GM19452 (cell line): ENCODE measurements at regions not wholly inside any gene's neighbourhood (a gene's known extent, or its start where the extent isn't known, plus 50 kb on each side); places are given as distances from the start of the nearest gene placed in this dataset.
"Not testable (repeated sequence)": the region's sequence is repeated elsewhere in the genome, so short reads cannot be mapped to it uniquely, and the experiment has no call there.

Source experiments
- ATAC-seq: cut with Tn5 transposase; IDR thresholded peaks from one replicate; pipeline ENCODE4 v1.9.1; 2021; ENCODE audit not compliant: unreplicated experiment

DNA sequence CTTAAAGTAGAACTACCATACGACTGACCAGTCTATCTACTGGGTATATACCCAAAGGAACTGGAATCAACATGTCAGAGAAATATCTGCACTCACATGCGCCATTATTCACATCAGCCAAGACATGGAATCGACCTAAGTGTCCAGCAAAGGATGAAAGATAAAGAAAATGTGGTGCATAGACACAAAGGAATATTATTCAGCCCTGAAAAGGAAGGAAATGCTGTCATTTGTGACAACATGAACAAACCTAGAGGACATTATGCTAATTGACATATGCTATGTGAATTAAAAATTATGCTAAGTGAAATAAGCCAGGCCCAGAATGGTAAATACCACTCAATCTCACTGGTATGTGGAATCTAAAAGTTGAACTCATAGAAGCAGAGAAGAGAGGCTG is 123.7 kb downstream of the KLF6 start:
- no peak for ATAC-seq

DNA sequence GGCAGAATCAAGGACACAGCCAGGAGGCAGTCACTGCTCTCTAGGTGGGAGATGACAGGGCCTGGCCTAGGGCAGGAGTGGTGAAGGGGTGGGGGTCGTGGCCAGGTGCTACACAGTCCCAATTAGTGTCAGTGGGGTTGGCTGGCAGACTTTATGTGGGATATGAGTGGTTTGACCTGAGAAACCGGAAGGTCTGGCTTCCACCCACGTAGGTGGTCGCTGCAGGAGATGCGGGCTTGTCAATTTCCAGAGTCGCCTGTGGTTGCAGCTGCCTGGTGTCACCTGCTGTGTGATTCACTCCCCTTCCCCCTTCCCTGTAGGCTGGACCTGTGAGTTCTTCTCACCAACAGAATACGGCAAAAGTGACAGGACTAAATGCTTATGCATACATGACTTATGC is 124.3 kb downstream of the KLF6 start:
- no peak for ATAC-seq

DNA sequence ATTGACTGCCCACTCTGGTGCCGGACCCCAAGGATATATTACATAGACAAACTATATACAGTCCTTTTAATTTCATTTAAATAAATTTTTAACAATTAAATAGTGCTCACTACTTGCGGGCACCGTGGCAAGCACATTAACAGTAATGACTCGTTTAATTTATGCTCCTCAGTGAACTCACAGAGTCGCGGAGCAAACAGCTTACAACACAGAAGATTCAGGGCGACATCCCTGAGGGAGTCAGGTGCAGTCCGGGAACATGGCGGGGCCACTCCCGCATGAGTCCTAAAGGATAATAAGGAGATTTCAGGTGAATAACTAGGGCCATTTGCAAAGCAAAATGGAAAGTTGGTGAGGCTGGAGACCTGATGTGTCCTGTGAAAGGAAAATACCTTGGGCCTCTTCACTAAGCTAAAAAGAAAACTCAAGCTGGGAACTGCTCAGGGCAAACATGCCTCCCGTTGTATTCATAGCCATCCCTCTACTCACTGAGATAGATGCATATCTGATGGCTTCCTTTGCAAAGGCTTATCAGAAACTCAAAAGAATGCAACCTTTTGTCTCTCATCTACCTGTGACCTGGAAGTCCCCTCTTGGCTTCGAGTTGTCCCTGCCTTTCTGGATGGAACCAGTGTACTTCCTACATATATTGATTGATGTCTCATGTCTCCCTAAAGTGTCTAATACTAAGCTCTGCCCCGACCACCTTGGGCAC is 125.6 kb downstream of the KLF6 start:
- ATAC-seq, result no peak

DNA sequence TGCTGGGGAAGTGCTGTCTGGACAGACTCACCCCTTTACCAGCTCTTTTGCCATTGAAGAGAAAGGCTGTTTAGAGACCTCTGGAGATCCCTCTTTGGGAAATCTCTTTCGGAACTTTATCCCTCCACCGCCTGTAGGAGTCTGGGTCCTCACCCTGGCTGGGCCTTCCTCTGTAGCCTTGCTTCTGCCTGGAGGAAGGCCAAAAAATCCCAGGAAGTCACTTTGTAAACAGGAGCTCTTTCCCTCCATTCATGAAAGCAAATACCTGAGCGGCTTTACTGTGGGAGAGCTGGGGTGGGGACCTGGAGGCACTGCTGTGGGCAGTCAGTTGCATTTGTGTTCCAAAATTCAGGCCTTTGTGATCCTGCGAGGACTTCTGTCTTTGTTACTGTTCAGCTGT is 126.2 kb downstream of the KLF6 start:
- no peak for ATAC-seq

DNA sequence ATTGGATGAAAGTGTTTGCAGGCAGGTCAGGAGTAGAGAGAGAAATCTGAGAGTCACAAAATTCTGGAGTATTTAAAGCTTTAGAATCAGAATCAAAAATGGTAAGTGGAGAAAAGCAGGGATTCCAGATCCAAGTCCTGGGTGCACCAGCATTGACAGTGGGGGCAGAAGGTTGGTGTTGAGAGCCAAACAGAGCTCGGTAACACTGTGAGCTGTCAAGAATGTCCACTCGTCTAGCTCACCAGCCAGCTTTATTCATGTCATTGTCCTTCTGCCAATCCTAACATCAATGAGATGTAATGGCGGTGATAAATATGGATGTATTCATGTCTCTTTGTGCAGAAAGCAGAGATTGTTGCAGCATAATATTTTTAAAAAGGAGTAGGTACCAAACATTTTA is 128.8 kb downstream of the KLF6 start:
- no peak for ATAC-seq

DNA sequence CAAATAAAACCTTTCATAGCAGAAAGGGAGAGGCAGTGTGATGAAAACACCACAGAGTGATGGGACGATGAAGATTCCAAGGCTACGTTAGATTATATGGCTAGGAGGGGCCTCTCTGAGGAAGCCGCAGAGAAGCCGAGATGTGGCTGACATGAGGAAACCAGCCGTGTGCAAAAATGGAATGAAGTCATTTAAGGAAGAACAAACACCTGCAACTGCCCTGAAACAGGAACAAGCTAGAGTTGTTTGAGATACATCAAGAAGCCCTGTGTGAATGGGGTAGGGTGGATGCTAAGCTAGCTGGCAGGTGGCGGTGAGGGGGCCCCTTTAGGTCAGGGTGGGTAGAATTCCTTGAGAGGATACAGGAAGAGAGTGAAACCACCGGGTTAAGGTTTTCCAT is 129.5 kb downstream of the KLF6 start:
- ATAC-seq, result no peak

DNA sequence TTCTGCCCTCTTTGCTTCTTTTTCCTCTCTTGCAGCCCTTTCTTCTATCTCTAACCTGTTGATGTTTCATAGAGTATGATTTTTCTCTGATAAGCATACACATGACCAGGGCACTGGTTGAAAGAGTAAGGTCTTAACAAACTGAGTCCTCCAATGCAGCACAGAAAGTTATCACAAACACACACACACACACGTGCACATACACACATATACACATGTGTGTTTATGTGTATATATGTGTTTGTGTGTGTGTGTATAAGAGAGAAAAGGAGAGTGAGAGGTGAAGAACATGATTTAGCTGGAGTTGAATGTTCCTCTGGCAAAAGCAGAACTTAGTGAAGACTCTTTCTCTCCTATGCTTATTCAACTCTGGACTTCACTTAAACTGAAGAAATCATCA is 130.0 kb downstream of the KLF6 start:
- ATAC-seq, result no peak

DNA sequence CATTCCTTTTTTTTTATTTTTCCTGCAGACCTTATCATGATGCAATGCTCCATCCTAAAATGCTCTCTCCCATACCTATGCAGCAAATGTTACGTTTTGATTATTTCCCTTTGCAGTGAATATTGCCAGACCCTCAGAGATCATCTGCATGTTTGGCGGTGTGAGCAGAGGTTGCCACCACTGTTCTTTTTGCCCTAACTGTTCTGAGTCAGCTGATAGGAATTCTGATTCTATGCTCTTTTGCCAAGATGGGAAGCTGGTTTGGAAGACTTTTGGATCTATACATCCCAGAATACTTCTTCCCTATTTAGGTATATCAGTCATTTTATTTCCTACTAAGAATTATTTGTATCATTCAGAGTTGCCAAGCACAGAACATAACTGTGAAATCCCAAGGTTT is 130.5 kb downstream of the KLF6 start:
- no peak for ATAC-seq

DNA sequence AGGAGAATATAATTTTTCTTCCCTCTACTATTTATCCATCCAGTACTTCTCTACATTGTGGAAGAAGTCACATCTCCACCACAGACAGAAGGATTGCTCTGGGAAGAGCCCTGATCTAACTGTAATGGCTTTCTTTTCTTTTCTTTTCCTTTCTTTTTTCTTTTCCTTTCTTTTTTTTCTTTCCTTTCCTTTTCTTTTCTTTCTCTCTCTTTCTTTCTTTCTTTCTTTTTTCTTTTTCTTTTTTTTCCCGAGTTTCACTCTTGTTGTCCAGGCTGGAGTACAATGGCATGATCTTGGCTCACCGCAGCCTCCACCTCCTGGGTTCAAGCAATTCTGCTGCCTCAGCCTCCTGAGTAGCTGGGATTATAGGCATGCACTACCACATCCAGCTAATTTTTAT is 131.7 kb downstream of the KLF6 start:
- ATAC-seq, result not testable (repeated sequence)

DNA sequence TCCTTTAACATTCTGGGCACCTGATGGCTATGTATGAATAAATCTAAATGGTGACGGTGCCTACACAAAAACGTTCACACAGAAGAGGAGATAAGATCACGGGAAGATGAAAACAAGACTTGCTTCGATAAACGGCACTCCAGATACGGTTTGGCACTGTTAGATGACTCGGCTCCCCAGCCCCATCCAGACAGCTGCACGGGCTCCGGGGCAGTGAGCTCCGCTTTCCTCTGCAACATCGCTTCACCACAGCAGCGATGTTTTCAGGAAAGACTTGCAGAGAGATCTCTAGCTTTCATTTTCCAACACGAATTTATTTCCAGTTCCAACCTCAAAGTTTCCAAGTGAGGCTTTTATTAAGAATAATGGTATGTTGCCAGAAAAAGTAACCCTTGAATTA is 132.1 kb downstream of the KLF6 start:
- ATAC-seq, result no peak

DNA sequence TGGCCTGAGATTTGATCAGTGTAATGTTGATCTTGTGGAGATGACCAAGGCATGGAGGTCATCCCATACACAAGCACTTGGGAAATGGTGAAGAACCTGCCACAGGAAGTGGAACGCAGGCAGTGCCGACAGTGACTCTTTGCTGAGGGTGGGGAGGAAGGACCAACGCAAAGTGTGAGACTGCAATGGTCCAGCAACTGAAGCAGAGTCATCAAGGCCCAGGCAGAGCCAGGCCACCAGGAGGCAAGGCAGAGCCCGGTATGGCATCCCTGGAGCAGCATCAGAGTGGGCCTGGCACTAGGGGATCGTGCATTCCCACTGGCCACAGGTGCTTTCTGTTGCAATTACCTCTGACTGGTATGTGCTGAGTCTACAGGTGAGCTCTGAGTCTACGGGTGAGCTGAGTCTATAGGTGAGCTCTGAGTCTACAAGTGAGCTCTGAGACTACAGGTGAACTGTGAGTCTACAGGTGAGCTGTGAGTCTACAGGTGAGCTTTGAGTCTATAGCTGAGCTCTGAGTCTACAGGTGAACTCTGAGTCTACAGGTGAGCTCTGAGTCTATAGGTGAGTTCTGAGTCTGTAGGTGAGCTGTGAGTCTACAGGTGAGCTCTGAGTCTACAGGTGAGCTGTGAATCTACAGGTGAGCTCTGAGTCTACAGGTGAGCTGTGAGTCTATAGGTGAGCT is 132.9 kb downstream of the KLF6 start:
- ATAC-seq, result no peak

DNA sequence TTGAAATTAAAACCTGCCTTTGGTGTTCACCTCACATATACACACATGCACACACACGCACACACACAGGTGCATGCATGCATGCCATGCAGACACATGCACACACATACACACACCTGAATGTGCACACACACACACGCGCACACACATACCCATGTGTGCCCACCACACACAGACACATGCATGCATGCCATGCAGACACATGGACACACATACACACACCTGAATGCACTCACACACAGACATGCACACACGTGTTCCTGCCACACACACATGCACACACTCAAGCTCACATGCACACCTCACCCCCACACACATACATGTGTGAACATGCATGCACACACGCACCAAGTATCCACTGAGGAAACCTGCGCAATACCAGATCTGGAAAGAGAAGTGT is 136.4 kb downstream of the KLF6 start:
- no peak for ATAC-seq

DNA sequence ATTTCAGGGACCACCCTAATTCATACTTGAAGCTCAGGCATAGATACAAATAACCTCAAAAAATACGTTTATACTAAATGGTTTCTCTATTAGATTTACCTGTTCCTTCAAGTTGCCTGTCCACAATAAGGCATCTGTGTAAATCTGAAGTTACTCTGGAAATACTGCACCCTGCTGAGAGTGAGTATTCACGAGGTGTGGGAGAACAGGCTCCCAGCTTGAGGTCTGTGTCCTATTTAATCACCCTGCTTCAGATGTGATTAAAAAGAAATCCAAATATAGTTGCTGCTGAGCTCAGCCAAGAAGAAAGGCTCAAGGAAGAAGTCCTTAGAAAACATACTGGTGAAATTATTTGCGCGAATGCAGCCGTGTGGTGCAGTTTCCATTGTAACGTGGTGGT is 136.8 kb downstream of the KLF6 start:
- no peak for ATAC-seq

DNA sequence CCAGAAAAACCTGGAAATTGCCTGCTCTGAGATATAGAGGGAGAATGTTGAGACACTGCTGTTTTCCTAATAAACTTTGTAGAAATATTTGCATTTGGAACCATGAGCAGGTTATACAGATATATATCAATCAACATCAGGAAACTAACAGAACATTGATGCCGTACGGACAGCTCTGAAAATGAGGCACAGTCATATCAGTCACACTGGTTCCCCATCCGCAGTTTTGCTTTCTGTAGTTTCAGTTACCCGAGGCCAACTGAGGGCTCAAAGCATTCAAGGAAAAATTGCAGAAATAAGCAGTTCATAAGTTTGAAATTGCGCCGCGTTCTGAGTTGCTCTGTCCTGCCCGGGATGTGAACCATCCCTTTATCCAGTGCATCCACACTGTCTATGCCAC is 137.9 kb downstream of the KLF6 start:
- ATAC-seq, result no peak

DNA sequence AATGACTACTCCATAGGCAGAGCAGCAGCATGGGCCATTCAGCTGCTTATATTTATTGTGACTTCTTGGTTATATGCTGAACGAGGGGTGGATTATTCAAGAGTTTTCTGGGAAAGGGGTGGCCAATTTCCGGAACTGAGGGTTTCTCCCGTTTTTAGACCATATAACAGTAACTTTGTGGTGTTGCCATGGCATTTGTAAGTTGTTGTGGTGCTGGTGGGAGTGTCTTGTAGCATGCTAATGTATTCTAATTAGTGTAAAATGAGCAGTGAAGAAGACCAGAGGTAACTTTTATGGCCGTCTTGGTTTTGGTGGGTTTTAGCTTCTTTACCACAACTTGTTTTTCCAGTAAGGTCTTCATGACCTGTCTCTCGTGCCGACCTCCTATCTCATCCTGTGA is 139.6 kb downstream of the KLF6 start:
- ATAC-seq, result no peak

DNA sequence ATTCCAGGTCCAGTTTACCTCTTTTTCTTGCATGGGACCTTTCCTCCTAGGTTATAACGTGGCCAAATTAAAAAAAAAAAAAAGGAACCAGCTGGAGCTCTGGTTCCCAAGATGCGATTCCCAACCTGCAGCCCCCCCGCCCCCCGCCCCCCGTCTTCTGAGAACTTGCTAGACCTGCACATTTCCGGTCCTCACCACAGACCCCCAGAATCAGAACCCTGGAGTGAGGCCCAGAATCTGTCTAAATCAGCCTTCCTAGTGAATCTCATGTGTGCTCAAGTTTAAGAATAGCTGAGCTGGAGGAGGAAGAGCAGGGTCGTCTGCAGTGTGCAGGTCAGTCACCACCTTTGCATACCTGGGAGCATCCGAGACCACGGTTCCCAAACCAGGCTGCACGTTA is 144.2 kb downstream of the KLF6 start:
- no peak for ATAC-seq

DNA sequence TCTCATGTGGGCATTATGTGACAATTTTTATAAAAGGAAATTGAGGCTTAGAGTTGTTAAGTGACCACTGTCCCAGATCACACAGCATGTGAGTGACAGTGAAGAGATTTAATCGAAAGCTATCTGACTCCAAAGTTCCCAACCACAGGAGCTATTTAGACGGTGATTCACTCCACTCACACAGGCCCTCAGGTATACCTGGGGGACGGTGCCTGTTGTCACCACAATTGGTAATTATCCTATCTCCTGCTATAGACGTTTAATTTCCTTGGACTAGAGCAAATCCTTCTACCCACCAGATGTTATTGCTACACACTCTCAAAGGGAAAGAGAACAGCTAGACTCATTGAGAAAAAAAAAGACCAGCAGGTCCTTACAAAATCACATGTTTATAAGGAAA is 145.5 kb downstream of the KLF6 start:
- no peak for ATAC-seq

DNA sequence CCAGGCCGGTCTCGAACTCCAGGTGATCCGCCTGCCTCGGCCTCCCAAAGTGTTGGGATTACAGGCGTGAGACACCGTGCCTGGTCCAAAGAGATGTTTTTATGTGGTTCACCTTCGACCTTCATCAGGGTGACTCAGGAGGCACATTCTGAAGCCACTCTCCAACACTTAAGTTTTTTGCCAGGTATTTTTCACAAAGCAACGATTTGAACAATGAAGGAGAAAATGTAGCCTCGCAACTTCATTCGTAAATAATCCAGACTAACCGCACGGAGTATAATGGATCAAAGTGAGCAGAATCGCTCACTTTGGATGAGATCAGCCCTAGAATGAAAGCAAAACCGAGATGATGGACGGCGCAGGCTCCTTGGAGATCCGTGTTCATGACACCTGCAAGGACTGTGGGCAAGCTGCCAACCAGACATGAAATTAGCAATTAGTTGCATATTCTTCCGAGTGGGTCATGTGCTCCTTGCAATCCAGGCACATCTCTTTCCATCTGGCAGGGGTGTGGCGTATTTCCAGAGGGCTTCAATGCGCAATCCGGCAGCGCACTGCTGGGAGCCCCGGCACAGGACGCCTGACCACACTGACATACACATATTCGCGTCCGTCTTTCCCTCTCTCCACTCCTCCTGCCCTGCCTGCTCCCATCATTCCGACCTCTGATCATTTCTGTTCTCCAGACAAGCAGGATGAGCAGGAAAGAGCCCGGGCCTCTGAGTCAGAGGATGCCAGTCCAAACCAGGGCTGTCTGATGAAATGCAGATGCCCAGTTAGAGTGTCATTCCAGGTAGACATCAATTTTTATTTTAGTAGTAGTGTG is 148.4 kb downstream of the KLF6 start:
- ATAC-seq, result no peak

DNA sequence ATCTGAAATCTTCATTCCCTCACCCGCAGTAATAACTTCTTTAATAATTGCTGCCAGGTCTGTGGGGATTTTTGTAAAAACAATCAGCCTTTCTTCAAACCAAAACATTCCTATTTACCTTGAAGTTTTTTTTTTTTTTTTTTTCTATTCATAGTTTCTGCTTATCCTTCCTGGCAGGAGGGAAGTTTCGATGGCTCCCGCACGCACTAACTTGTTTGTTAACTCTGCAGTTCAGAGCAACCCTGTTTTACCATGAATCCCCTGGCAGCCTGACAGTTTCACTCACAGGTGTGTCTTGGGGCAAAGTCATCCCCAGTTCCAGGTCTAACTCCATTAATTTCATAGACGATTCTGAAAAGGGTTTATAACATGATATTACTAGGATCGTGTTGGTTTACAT is 149.3 kb downstream of the KLF6 start:
- ATAC-seq, result no peak

DNA sequence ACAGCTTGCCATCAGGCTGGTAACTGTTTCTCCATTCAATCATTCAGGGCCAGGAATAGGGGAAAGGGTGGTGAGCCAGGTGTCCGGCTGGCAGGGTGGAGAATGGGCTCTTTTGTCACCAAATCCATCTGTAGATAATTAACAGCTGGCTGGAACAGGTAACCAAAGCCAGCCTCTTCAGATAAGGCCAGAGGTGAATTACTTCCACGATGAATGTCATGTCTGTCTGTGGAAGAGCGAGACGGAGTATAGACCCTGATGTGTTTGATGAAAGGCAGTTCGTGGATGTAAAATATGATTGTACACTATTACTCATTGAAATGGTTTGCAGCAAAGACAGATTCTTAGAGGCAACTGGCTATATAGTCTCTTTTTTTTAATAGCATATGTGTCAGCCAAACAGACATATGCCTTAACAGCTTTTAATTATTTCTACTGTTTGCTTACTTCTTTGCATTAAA is 149.8 kb downstream of the KLF6 start:
- ATAC-seq, result no peak

DNA sequence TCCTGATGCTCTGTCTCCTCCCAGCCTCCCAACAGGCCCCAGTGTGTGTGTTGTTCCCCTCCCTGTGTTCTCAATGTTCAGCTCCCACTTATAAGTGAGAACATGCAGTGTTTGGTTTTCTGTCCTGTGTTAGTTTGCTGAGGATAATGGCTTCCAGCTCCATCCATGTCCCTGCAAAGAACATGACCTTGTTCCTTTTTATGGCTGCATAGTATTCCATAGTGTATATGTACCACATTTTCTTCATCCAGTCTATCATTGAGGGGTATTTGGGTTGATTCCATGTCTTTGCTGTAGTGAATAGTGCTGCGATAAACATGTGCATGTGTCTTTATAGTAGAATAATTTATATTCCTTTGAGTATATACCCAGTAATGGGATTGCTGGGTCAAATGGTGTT is 150.4 kb downstream of the KLF6 start:
- ATAC-seq, result not testable (repeated sequence)

DNA sequence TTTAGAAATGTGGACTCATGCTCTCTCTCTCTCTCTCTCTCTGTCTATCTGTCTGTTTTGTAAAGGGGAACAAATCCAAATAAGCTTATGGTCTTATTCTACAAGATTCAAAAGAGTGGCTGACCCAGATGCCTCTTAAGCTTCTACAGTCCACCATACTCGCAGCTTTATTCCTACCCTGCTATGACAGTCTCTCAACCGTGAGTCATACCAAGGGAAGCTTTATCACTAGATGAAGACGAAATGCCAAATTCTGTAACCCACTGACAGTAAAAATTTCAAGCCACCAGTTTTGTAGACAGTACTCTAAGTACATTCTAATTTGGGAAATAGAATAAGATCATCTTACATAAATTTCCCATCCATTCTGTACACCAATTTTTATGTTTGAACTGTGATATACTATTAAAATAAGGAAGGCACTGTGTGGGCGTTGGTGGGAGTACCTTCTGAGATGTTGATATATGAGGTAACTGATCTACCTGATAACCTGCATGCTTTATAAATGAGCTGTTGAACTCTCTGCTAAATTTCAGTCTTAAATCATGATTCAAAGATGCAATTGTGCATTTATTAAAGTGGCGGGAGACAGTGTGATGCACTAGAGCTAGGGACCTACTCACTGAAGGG is 153.2 kb downstream of the KLF6 start:
- ATAC-seq, result no peak
